GM19328 (cell line): ENCODE measurements at regions not wholly inside any gene's neighbourhood (a gene's known extent, or its start where the extent isn't known, plus 50 kb on each side); places are given as distances from the start of the nearest gene placed in this dataset.

Experiments used
- ATAC-seq: cut with Tn5 transposase; IDR thresholded peaks from one replicate; pipeline ENCODE4 v1.9.1; 2021; ENCODE audit warnings: mild to moderate bottlenecking, moderate library complexity; ENCODE audit not compliant: unreplicated experiment

DNA sequence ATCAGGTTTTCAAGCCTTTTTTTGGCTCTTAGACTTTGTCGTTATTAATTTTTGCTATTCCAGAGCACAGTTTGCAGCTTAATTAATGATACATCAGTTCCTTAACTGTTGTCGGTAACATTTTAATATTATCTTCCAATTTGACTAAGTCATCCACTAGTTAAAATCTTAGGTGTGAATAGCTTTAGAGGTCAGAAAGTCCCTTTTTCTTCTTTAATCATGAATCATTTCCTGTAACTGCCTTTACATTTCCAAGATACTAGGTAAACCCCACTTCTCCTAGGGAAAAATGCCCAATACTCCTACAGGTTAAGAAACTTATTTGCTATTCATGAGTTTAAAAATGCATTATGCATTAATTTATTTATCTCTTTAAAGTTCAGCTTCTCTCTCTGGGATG, 260.9 kb upstream of the CFAP20DC start:
- no peak for ATAC-seq

DNA sequence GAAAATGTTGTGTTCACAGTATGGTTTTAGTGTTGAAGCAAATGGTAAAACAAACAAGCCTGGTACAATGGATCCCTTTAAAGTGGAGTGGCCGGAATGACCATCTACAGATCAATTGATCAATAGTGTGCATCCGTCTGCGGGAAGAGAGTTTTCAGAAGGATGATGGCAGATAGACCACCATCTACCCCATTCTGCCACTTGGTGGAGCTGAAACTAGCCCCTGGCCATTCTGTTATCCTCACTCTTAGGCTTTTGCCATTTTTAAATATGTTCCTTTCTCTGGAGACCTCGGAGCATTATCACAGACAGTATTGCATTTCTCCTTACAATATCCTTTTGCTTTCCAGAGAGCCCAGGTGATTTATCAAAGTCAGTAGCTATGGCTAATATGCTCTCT, 258.9 kb upstream of the CFAP20DC start:
- no peak for ATAC-seq

DNA sequence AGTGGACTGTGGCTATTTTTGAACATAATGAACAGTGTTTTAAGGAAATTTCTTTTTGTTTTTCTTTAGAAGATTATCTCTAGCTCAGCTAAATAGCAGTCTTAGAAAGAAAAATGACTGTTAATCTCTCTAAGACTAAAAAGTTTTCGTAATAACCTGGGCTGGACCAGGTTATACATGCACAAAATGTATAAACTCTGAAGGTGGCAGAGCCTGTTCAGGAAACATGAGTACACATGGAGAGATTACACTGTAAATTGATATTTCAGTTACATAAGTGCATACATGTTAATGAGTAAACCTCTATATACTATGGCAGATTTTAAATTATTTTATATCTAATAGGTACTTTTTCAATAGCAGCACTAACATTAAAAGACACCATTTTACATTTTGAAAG, 258.2 kb upstream of the CFAP20DC start:
- ATAC-seq: no peak

DNA sequence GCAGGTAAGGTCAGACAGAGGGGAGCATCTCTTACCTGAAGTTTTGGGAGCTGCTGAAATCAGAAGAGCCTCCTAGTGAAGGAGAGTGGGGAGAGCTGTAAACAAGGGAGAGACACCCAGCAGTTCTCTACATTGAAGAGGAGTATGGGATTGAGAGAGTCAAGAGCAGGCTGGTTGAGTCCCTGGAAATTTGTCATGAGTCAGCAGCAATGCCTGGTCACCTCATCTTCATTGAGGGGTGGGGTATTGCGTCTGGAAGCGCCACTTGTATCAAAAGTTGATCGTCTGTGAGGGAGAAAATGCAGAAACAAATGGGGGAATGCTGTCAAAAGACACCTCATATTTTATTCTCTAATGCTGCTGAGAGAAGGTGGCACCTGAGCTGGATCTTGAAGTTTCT, 256.6 kb upstream of the CFAP20DC start:
- ATAC-seq: no peak

DNA sequence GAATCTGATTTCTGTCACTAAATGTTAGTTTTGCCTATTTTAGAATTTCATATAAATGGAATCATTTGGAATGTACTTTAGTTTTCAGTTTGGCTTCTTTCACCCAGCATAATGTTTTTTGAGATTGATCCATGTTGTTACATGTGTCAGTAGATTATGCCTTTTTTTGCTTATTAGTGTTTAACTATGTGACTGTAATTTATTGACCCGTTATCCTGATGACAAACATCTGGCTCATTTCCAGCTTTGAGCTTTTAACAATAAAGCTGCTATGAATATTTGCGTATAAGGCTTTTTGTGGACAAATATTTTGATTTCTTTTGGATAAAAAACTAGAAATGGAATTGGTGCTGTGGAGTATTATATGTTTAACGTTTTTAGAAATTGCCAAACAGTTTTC, 254.5 kb upstream of the CFAP20DC start:
- ATAC-seq: no peak

DNA sequence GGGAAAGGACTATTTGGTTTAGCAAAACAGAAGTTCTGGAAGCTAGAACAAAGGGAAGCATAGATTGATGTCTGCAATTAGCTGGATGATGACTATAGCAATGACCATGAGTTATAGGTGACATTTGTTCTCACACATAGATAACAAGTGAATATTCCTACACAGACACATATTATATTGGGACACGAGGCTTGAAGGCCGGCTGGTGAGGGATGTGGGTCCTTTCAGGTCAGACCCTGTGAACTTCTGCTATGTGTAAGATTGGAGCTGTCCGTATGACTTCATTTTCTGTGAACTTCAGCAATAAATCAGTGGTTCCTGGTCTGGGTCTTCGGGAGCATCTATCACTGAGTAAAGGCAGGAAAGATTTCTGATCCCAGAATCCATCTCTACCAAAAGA, 253.6 kb upstream of the CFAP20DC start:
- no peak for ATAC-seq

DNA sequence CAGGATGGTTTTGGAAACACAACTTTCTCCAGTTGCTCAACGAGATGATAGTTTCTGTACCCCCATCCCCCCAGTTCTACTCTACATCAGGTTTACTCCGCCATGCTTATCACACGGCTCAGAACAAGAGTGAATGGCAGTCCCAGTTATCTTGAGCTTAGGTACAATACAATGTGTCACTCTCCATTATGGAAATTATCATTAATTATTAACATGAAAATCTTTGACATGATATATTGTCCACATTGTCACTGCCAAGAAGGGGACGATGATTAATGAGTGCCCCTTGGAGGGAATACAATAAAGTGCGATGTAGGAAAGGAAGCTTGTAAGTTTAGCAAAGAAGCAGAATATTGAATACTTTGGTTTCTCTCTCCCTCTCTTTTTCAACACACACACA, 252.6 kb upstream of the CFAP20DC start:
- no peak for ATAC-seq

DNA sequence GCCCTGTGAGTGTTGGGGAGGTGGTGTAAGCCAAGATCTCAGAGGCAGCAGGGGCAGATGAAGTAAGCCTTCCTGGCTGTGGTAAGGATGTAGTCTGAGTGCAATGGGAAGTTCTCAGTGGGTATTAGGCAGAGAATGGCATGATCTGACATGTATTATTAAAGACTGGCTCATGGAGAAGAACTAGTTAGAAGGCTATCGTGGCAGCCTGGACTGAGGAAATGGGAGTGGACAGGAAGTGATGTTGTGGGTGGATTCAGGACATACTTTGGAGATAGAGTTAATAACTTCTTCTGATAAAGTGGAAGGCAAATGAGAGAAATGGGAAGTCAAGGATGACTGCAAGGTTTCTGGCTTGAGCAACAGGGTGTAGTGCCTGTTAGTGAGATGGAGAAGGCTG, 250.9 kb upstream of the CFAP20DC start:
- no peak for ATAC-seq

DNA sequence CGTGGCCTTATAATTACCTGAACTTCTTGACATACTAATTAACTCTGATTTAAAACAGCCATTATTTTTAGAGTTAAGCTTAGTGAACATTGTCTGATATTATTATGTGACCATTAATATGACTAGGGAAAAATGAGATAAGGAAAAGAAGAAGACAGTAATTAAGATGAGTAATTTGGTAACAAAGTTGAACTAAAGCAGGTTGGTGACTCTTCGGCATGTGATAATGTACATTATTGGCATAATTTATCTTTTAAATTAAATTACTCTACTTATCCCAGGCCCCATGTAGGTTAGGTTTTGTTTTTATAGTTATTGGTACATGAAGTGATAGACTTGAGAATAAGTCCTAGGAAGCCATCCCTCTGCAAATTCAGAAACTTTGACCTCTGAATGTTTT, 249.7 kb upstream of the CFAP20DC start:
- no peak for ATAC-seq

DNA sequence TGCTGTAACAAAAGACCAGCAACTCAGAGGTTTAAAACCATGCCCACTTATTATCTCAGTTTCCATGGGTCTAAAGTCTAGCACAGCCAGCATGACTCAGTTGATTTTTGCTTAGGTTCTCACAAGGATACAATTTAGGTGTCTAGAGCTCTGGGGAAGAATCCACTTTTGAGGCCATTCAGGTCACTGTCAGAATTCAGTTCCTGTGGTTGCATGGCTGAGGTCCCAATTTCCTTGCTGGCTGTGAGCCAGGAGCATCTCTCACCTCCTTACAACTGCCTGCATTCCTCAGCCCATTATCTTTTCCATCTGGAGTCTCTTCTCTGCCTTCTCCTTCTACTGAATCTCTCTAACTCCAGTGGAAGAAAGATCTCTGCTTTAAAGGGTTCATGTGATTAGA, 240.5 kb upstream of the CFAP20DC start:
- no peak for ATAC-seq

DNA sequence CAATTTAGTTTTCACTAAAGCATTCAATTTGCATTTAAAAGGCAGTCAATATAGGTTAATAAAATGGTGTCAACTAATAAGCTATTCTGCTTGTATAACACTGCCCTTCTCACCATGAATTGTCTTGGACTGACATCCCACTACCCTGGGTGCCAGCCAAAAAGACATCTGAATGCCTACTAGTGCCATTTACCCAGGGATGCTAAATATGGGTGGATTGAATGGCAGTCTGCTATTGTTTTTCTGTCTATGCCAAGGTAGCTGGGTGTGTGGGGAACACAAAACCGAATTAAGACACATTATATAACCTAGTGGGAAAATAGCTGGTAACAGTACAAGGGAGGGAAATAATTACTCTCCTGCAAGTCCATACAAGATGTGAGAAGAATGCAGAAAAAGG, 240.0 kb upstream of the CFAP20DC start:
- no peak for ATAC-seq

DNA sequence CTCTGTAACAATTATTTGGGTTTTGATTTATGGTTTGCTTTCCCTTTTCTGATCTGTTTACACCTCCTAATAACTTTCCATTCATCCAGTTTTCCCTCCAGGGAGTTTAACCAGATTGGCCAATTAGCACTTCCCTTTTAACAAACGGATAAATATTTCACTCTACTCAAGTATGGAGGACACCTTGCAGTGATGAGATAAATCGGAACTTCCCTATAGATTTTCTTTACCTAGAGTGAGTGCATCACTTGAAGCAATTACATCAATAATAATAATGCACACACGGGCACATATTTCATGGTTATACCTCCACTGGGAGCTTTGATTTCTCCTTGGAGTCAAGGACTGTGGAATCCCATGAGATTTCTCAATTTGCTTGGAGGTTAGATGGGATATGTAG, 239.1 kb upstream of the CFAP20DC start:
- ATAC-seq: no peak

DNA sequence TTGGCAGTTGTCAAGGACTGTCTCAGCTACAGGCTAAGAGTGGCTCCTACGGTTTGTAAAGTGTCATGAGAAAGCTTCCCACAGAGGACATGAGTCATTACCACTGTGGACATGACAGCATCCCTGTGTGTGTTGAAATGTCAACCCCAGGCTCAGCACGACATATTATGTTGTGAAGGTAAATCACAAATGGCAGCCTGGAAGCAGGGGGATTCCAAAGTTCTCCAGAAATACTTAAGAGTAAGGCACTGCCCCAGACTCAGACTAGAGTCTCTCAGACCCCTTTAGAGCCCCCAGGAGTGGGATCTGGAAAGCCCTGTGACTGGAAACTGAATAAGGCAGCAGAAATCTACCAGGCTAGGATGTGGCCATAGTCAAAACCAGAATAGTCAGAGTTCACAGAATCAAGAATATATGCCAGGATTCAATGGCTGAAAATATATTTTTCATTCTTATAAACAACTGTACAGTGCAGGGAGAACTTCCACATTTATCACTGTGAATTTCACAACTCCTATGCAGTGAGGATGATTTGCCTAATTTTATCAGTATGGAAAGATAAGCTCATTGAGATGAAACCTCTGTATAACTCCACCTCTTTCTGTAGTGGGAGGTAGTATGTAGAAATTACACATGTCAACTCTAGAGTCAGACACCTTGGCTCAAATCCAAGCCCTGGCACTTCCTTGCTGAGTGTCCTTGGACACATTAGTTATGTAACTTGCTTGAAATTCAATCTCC, 237.1 kb upstream of the CFAP20DC start:
- ATAC-seq: no peak

DNA sequence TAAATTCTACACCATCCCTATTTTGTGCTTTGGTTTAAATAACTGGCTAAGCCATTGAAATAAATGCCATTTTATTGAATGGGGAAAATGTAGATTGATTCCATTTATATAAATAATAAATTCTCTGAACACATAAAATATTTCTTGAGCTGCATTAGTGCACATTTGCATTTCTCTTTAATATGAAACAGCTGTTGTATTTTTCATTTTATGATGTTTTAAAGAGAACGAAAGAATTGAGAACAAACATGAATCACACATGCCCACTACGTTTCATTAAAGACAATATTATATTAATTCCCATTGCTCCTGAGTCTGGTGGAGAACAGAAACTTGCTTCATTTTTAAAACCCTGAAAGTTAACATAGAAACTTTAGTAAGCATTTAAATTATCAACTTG, 235.7 kb upstream of the CFAP20DC start:
- no peak for ATAC-seq

DNA sequence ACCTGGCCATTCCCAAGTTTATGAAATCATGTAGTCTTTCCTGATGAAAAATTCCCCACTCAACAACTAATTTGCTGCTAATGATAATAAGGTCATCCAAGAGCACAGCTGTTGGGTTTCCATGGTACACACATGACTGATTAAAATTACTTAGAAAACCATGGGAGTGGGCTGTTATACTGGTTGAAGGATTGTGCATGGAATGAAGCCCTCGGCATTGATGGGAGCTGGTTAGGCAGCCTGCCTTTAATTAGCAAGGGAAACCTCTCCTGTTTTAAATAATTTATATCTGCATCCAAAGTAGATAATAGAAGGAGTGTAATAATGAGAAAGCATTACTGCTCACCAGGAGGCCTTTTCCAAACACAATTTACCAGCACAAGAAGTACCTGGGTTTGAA, 235.1 kb upstream of the CFAP20DC start:
- ATAC-seq: no peak

DNA sequence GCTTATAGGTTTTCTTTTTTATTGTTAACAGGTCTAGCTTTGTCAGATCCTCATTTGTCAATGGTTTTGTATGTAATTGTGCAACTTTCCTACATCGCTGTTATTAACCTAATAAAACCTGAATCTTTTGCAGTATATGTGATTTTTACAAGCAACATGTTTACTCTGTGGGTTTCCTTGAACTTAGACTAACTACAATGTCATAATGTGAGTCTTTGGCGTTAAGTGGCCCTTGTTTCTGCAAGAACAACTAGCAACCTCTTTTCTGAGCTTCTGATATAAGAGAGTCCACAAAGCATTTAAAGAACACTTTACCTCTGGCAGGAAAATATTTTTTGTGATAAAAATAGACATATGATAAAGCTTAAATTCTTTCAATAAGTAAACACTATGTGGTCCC, 230.3 kb upstream of the CFAP20DC start:
- ATAC-seq: no peak

DNA sequence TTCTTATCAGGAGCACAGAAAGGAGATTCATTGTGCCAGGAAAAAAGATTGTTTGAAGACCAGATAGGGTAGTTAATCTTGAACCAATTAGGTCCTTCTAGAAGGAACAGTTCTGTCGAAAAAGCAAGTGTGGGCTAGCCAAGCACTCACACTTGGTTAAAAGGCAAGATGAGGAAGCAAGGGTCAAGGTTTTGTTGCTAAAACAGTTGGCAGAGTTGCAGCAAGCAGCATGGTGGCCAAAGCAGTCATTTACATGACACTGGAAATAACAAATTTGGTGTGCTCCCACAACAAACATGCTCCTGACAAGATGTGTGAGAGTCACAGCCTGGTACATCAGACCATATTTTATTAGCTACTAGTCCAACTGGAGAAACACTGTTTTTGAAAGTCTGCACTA, 228.0 kb upstream of the CFAP20DC start:
- no peak for ATAC-seq

DNA sequence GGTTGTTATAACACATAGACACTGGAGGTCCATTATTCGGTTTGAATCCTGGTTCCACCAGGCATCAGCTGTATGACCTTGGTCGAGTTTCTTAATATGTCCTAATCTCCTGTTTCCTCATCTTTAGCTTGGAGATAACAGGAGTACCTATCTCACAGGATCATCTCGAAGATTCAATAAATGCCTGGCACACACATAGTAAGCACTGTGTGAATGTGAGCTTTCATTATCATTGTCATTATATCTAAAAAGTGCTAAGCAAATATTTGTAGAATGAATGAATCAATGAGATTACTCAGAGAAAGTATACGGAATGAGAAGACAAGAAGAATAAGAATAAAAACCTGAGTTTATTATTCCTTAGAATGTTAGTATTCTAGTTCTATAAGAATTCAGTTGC, 227.4 kb upstream of the CFAP20DC start:
- ATAC-seq: no peak

DNA sequence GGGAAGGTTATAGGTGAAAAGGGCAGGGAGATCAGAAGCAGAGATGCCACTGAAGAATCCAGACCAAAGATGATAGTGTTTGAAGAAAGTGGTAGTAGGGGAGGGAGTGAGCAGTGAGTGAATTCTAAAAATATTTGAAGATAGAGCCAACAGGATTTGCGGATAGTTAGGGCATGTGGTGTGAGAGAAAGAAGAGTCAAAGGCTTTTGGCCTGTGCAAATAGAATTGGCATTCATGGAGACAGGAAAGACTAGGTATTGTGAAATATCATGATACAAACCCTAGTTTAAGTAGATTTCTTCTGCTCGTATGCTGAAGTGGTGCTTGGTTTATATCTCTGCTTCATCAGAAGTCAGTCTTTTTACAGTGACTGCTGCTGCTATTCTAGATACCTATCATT, 224.2 kb upstream of the CFAP20DC start:
- no peak for ATAC-seq

DNA sequence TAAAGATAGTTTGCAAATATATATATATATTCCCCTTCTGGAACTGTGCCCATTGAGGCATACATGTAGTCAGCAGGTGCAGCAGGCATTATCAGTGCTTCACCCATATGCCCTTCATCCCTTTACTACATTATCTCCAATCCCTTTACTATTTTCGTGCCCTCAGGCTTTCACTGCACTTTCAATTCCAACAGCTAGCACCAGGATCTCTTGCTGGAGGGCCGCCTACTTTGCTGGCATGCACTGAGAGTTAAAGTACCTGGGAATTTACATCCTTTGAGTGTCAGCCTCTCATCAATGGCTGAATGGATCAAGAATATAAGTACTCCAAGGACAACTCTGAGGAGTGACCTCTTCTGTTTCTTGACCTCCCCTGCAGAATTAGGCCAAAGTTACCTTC, 222.1 kb upstream of the CFAP20DC start:
- no peak for ATAC-seq

DNA sequence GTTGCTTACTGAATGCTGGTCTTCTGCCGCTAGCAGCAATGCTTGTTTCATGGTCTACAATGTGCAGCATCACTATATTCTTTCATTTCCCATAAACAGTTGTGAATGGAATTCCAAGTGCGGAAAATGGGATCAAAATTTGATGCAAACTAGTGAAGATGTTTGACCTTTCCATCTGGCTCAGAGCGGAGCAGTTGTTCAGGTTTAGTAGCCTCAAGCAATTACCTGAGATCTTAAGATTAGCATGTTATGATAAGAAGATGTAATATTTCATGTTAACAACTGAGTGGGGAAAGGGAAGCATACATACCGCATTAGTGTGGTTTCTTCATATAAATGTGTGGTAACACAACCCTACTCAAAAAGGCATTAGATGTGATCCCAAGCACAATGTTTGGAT, 221.1 kb upstream of the CFAP20DC start:
- no peak for ATAC-seq

DNA sequence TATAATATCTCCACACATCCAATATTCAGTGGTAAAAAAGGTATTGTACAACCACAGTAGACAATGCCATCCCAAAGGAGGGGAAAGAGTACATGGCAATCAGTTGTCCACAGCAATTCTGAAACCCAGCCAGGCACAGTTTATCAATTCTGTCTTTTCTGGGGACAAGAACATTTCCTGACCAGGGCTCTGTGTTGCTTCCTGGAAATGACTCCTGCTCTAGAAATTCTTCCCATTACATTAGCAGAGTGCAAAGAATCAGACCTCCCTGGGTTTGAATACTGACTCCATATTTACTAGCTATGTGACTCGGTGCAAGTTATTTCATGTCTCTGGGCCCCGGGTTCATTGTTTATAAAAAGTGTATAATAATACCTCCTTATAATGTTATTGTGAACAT, 220.4 kb upstream of the CFAP20DC start:
- ATAC-seq: no peak

DNA sequence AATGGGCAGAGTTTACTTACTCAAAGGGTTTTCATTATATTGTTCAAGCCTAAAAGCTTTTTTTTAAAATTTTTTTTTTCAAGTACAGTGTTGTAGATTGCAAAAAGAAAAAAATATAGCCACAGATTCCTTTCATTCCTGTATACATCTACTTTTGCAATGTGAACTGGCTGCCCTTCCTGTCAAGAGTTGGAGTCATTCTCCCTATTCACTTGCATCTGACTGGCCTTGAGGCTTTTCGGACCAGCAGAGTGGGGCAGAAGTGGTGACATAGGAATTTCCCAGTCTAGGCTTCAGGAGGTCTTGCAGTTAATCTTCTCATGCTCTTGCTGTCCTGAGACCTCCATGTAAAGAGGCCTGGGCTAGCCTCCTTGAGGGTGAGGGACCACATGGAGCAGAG, 218.3 kb upstream of the CFAP20DC start:
- ATAC-seq: no peak
